ENCODE measurements at regions not wholly inside any gene's neighbourhood (a gene's known extent, or its start where the extent isn't known, plus 50 kb on each side); places are given as distances from the start of the nearest gene placed in this dataset.
A peak's percentile ranks its signal among the peaks of the same experiment; 100 is the strongest.

DNA sequence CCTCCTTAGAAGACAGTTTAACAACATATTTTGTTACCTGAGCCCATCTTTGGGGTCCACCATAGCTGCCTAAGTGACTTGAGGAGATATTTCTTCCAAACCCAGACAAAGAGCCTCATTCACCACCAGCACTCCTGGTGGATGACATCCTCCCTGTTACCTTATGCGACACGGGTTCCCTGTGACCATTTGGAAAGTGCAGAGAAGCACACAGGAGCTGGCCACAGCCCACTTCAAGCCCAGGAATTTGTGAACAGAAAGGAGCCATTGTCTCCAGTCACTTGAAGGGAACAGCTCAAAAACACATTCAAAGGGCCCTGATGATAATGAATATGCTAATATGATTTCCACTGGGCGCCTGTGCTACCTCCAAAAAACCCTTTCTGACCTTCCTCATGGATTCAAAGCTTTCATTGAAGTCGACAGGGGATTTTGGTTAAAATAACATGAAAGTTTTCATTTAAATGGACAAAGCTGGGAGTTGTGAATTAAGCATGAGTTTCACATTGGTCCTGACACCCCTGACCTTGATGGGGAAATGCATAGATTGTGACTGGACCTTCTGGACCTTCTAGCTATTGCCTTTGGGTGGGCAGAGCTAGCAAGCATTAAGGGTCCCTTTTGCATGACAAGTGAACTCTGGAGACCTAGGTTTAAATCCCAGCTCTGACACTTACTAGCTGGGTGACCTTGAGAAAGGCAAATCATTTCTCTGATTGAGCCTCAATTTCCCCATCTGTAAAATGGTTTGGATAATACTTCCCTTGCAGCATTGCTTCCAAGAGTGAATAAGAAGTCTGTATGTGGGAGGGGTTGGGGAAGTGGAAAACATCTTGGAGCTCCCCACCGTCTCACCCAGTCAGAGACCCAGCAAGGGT, 83.3 kb upstream of the SIRPA start (continued):
- TF ChIP-seq PREB (CRISPR knock-in tag; IDR thresholded peaks at IDR 0.05) (no peak), NR2F2 (IDR thresholded peaks at IDR 0.05; ENCODE audit: borderline replicate concordance, low read depth) (no peak), CREBL2 (CRISPR knock-in tag; IDR thresholded peaks at IDR 0.05; ENCODE audit: borderline replicate concordance) (no peak), BCL6 (CRISPR knock-in tag; IDR thresholded peaks at IDR 0.05) (peak; percentile 19; the same call in 1 of the 2 replicates), NFIB (CRISPR knock-in tag; IDR thresholded peaks at IDR 0.05; ENCODE audit: borderline replicate concordance) (no peak), SRY (CRISPR knock-in tag; IDR thresholded peaks at IDR 0.05) (no peak), GFI1 (CRISPR knock-in tag; IDR thresholded peaks at IDR 0.05; ENCODE audit: borderline replicate concordance) (no peak), NAIF1 (CRISPR knock-in tag; IDR thresholded peaks at IDR 0.05; ENCODE audit: borderline replicate concordance) (no peak), CENPX (CRISPR knock-in tag; IDR thresholded peaks at IDR 0.05) (no peak), ETV5 (CRISPR knock-in tag; IDR thresholded peaks at IDR 0.05; ENCODE audit: borderline replicate concordance) (0 out of 2 replicates have a peak, but pooled peaks have one; percentile 21), PRMT3 (CRISPR knock-in tag; IDR thresholded peaks at IDR 0.05; ENCODE audit: borderline replicate concordance, low read depth) (no peak), NFYB (CRISPR knock-in tag; IDR thresholded peaks at IDR 0.05) (no peak), ZSCAN25 (CRISPR knock-in tag; IDR thresholded peaks at IDR 0.05) (no peak), ZNF10 (CRISPR knock-in tag; IDR thresholded peaks at IDR 0.05; ENCODE audit: borderline replicate concordance, low read depth) (no peak), ZNF510 (CRISPR knock-in tag; IDR thresholded peaks at IDR 0.05; ENCODE audit: low read depth) (no peak), ZZZ3 (CRISPR knock-in tag; IDR thresholded peaks at IDR 0.05; ENCODE audit: borderline replicate concordance) (no peak), KLF11 (CRISPR knock-in tag; IDR thresholded peaks at IDR 0.05) (0 out of 2 replicates have a peak, but pooled peaks have one; percentile 24), MTF1 (CRISPR knock-in tag; IDR thresholded peaks at IDR 0.05) (no peak), PTBP1 (IDR thresholded peaks at IDR 0.05; ENCODE audit: low read depth, low read length, poor library complexity, severe bottlenecking) (no peak), ZNF225 (CRISPR knock-in tag; IDR thresholded peaks at IDR 0.05) (no peak)
- TF ChIP-seq, protein P1, sequence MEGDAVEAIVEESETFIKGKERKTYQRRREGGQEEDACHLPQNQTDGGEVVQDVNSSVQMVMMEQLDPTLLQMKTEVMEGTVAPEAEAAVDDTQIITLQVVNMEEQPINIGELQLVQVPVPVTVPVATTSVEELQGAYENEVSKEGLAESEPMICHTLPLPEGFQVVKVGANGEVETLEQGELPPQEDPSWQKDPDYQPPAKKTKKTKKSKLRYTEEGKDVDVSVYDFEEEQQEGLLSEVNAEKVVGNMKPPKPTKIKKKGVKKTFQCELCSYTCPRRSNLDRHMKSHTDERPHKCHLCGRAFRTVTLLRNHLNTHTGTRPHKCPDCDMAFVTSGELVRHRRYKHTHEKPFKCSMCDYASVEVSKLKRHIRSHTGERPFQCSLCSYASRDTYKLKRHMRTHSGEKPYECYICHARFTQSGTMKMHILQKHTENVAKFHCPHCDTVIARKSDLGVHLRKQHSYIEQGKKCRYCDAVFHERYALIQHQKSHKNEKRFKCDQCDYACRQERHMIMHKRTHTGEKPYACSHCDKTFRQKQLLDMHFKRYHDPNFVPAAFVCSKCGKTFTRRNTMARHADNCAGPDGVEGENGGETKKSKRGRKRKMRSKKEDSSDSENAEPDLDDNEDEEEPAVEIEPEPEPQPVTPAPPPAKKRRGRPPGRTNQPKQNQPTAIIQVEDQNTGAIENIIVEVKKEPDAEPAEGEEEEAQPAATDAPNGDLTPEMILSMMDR (CRISPR knock-in tag; IDR thresholded peaks at IDR 0.05), result peak; percentile 18; the same call in 1 of the 2 replicates
- TF ChIP-seq, protein P2, sequence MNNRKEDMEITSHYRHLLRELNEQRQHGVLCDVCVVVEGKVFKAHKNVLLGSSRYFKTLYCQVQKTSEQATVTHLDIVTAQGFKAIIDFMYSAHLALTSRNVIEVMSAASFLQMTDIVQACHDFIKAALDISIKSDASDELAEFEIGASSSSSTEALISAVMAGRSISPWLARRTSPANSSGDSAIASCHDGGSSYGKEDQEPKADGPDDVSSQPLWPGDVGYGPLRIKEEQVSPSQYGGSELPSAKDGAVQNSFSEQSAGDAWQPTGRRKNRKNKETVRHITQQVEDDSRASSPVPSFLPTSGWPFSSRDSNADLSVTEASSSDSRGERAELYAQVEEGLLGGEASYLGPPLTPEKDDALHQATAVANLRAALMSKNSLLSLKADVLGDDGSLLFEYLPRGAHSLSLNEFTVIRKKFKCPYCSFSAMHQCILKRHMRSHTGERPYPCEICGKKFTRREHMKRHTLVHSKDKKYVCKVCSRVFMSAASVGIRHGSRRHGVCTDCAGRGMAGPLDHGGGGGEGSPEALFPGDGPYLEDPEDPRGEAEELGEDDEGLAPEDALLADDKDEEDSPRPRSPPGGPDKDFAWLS (CRISPR knock-in tag; IDR thresholded peaks at IDR 0.05; ENCODE audit: borderline replicate concordance), result no peak

Measured in HepG2 (cell line).